GM18520 (cell line): ENCODE measurements at regions not wholly inside any gene's neighbourhood (a gene's known extent, or its start where the extent isn't known, plus 50 kb on each side); places are given as distances from the start of the nearest gene placed in this dataset.

ENCODE experiments used
- ATAC-seq: cut with Tn5 transposase; IDR thresholded peaks from one replicate; pipeline ENCODE4 v1.9.1; 2021; ENCODE audit not compliant: unreplicated experiment

DNA sequence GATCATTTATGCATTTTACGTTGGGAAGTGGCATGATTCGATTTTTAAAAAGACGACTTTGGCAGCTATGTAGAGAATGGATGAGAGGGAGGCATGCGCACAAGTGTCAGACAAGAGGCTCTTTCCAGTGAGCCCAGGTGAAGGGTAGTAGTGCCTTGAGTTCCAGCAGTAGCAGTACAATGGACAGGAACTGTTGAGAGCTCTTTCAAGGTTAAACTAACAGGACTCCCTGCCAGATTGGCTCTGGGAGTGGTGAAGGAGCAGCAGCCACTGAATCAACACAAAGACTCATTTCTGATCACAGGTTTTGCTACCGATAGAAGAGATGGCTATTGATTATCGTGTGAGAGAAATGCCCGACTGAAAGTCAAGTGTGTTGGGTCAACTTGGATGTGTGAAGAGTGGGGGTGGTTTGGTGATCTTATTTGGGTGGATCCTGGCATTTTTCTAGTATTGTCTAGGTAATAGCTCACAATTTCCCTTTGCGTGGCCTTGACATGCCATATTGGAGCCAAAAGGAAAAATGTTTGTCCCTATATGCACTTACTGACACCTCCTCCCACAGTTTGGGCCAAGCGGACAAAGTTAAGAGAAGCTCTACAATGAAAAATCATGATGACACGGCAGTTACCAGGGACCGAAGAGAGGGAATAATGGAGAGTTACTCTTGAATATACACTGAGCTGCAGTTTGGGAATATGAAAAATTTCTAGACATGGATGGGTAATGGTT is 81.6 kb upstream of the MDFIC2 start:
- ATAC-seq: no peak

DNA sequence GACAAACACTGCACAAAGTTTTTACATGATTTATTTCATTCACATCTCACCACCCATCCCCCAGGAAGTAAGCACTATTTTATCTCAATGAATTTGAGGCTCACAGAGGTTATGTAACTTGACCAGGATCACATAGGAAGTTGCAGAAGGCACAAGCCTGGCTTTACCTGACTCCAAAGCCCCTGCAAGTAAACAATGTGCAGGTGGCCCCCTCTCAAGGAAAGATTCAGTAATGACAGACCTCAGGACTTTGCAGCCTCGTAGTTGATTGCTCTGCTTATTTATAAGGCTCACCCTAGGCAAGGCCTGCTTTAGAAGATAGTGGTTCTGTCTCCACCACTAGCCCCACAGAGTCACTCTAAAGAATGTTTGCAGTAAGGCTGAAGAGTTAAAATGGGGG is 79.8 kb upstream of the MDFIC2 start:
- ATAC-seq: no peak

DNA sequence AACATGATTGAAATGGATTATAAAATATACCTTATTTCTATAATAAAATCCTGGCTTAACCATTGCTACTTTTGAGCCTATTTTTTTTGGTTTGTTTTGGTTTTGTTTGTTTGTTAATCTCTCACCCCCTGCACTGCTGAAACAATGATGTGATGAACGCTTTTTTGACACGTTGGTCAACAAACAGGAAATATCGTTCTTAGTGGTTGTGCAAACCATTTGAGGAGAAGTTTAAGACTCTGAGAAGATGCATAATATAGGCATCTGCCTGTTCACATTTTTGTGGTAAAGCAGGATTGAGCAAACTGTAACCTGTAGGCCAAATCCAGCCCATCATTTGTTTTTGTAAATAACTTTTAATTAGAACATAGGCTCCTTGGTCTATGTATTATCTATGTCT is 75.5 kb upstream of the MDFIC2 start:
- no peak for ATAC-seq

DNA sequence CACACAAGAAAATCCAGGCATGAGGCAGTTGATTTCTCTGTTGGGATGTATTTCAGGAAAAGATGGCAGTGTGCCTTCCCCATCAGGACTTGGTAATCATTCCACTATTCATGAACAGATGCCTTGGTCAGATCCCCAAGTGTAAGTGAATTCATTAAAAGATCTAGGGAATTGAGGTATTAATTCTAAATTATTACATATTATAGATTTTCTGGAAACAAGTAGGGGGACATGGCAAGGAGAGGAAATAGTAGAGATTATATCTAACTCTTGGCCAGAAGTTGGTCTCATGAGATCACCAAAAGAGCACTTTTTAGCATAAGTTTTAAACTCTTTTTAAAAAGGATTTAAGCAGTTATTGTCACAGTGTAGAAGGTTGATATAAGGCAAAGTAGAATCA is 74.4 kb upstream of the MDFIC2 start:
- ATAC-seq: no peak

DNA sequence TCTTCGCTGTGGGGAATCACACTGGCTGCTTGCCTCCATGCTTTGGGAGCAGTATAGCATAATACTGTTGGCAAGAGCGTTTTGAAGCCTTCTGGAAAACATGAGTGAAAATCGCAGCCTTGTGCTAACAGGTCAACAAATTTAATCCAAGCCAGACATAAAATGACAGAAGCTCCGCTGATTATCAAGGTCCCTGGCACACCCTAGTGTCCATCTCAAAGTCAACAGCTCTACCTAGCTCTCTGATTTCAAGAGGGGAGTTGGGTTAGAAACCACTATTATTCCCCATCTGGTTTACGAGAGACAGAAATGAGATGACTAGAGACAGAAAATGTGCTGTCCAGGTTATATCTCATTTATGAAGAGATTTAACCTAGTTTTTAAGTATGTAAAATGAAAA is 73.6 kb upstream of the MDFIC2 start:
- ATAC-seq: no peak

DNA sequence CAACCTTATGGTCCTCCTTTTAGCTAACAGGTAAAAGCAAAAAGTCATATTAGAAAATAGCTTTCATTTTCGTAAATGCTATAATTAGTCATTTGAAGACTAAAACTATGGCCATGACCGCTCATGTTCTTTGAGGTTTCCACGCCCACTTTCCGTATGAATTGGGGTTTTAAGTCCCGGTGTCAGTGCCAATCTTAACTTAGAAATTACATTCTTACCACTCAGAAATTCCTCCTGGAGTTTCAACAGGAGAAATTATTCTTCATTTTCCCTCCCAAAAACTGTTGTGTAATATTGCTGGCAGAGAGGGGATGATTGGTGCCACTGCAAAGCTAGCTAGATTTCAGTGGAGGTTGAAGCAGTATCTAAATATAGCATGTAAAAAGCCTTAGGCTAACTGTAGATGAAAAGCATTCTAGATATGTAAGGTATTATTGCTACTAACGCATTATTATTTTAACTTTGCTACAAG is 71.0 kb upstream of the MDFIC2 start:
- peak; percentile 94 for ATAC-seq

DNA sequence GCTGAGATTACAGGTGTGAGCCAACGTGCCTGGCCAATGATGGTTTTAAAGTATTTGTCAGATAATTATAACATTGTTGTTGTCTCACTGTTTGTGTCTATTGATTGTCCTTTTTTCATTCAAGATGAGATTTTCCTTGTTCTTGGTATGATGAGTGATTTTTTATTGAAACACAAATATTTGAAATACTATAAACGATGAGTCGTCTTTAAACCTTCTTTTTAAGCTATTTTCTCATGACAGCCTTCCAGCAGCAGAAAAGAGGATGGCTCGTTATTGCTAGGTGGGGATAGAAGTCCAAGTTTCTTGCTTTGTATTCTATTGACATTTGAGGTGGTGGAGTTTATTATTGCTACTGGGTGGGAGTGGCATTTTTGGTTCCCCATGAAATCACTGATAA is 61.7 kb upstream of the MDFIC2 start:
- no peak for ATAC-seq
